ENCODE measurements at regions not wholly inside any gene's neighbourhood (a gene's known extent, or its start where the extent isn't known, plus 50 kb on each side); places are given as distances from the start of the nearest gene placed in this dataset.

GRCh38 chr21:20698585-20698984 is 299.6 kb upstream of the NCAM2 start:
- no peak for TF ChIP-seq SIN3A (IDR thresholded peaks at IDR 0.05; ENCODE audit: low read depth)
- no peak for TF ChIP-seq EZH2 (IDR thresholded peaks at IDR 0.05)
- no peak for TF ChIP-seq CTCF (IDR thresholded peaks at IDR 0.05 in 2 of 3, conservative IDR thresholded peaks at IDR 0.05 in 1 of 3; ENCODE audit: borderline replicate concordance in 1 of 3, insufficient read depth in 1 of 3, low read depth in 2 of 3, low read length in 2 of 3)
- no peak for TF ChIP-seq YY1 (IDR thresholded peaks at IDR 0.05; ENCODE audit: extremely low read depth, insufficient replicate concordance, low read depth, low read length)
- TF ChIP-seq POLR2A (IDR thresholded peaks at IDR 0.05; ENCODE audit: borderline replicate concordance, extremely low read depth, insufficient read depth, insufficient read length) = no peak
- no peak for TF ChIP-seq EGR1 (IDR thresholded peaks at IDR 0.05; ENCODE audit: low read depth)
- TF ChIP-seq SRF (IDR thresholded peaks at IDR 0.05; ENCODE audit: low read depth) = no peak
- TF ChIP-seq EZH2phosphoT487 (IDR thresholded peaks at IDR 0.05; ENCODE audit: borderline replicate concordance) = no peak
- no peak for TF ChIP-seq POLR2AphosphoS5 (IDR thresholded peaks at IDR 0.05; ENCODE audit: low read depth, low read length)
- TF ChIP-seq SP1 (IDR thresholded peaks at IDR 0.05; ENCODE audit: low read depth) = no peak
- TF ChIP-seq ZNF274 (IDR thresholded peaks at IDR 0.05; ENCODE audit: low read depth, low read length) = no peak
- no peak for TF ChIP-seq RAD21 (IDR thresholded peaks at IDR 0.05; ENCODE audit: low read depth)

Data from HCT116 (cell line).